SK-N-SH (cell line): ENCODE measurements at regions not wholly inside any gene's neighbourhood (a gene's known extent, or its start where the extent isn't known, plus 50 kb on each side); places are given as distances from the start of the nearest gene placed in this dataset.

Experiments
- CTCF ChIP-seq: fragments of 200-600 bp; sonication (generic); IDR thresholded peaks from 2 replicates; pipeline ENCODE4 v1.6.1; 2017; ENCODE audit warnings: antibody characterized with exemption, mild to moderate bottlenecking, moderate library complexity
- FOSL2 ChIP-seq: IDR thresholded peaks from 2 replicates; pipeline ENCODE4 v1.4.0; 2012; ENCODE audit warnings: low read depth, mild to moderate bottlenecking, moderate library complexity, borderline replicate concordance
- FOXJ3 ChIP-seq: sonication (generic); formaldehyde crosslinking; IDR thresholded peaks from 2 replicates; pipeline ENCODE4 v1.5.1; 2020; ENCODE audit warnings: mild to moderate bottlenecking, missing genetic modification reagents
- RFX5 ChIP-seq: IDR thresholded peaks from 2 replicates; pipeline ENCODE4 v1.6.1; 2012; ENCODE audit warnings: mild to moderate bottlenecking, improper control_type of control experiment, low read length

- TF ChIP-seq CTCF: no peak
- TF ChIP-seq FOSL2: no peak
- TF ChIP-seq FOXJ3 (CRISPR knock-in tag): no peak
- TF ChIP-seq RFX5: no peak
Measured at GRCh38 chr1:181174861-181175260, 86.4 kb downstream of the IER5 start.
